IMR-90 (cell line): ENCODE measurements at regions not wholly inside any gene's neighbourhood (a gene's known extent, or its start where the extent isn't known, plus 50 kb on each side); places are given as distances from the start of the nearest gene placed in this dataset.

Source experiments
- ATAC-seq: fragments of 200-7000 bp; cut with Tn5 transposase; 2 replicates; pipeline ENCODE4 v1.9.1; 2020; ENCODE audit warnings: low read depth, mild to moderate bottlenecking, moderate library complexity
- BruUV-seq: library from RNA; stranded (reverse); fragments of 400-500 nt; replicated peaks from 2 replicates; lab custom pipeline; 2021; lab: Mats Ljungman, UMichigan
- CTCF ChIA-PET: fragments of 300-600 bp; formaldehyde crosslinking; extraction: SDS; loops from one replicate; lab custom pipeline; 2021; ENCODE audit warnings: antibody characterized with exemption; lab: Yijun Ruan, JAX
- POLR2A ChIA-PET: fragments of 300-600 bp; sonication (Branson Sonifier 250); formaldehyde crosslinking; loops from one replicate; lab custom pipeline; 2022; ENCODE audit warnings: antibody characterized with exemption; ENCODE audit not compliant: unreplicated experiment; lab: Charles Lee
- DNase-seq: peaks from one replicate; pipeline ENCODE4 v3.0.0; 2013
- H2AFZ ChIP-seq: replicated peaks from 2 replicates; pipeline ENCODE3; 2013; ENCODE audit warnings: low read length, mild to moderate bottlenecking; ENCODE audit not compliant: poor library complexity
- H2AK5ac ChIP-seq: 2 replicates; pipeline ENCODE4 v1.6.1; 2013; ENCODE audit warnings: low read depth, low read length, inconsistent platforms
- H2AK9ac ChIP-seq: replicated peaks from 2 replicates; pipeline ENCODE3; 2013; ENCODE audit warnings: mild to moderate bottlenecking, low read depth, low read length, moderate library complexity; ENCODE audit not compliant: poor library complexity
- H2BK120ac ChIP-seq: 2 replicates; pipeline ENCODE4 v1.6.1; 2013; ENCODE audit warnings: low read depth, low read length, inconsistent platforms
- H2BK15ac ChIP-seq: 3 replicates; pipeline ENCODE4 v1.6.1; 2013; ENCODE audit warnings: low read depth, low read length, inconsistent platforms
- H2BK20ac ChIP-seq: 2 replicates; pipeline ENCODE4 v1.6.1; 2013; ENCODE audit warnings: low read depth, mild to moderate bottlenecking, inconsistent platforms, low read length, moderate library complexity
- H2BK5ac ChIP-seq: 2 replicates; pipeline ENCODE4 v1.6.1; 2013; ENCODE audit warnings: mild to moderate bottlenecking, low read depth, low read length, inconsistent platforms; ENCODE audit not compliant: poor library complexity, severe bottlenecking
- H3K14ac ChIP-seq: replicated peaks from 2 replicates; pipeline ENCODE4 v1.6.1; 2013; ENCODE audit warnings: low read depth, low read length, inconsistent platforms
- H3K18ac ChIP-seq: 2 replicates; pipeline ENCODE4 v1.6.1; 2013; ENCODE audit warnings: low read depth, low read length, control low read depth
- H3K23ac ChIP-seq: 2 replicates; pipeline ENCODE4 v1.6.1; 2013; ENCODE audit warnings: low read depth, low read length, inconsistent platforms
- H3K27ac ChIP-seq: 2 replicates; pipeline ENCODE4 v1.5.1; 2013; ENCODE audit warnings: mild to moderate bottlenecking, control low read depth, low read length; ENCODE audit not compliant: insufficient read depth
- H3K27me3 ChIP-seq: 2 replicates; pipeline ENCODE4 v1.6.1; 2013; ENCODE audit warnings: low read length; ENCODE audit not compliant: control insufficient read depth, insufficient read depth
- H3K36me3 ChIP-seq: 2 replicates; pipeline ENCODE4 v1.6.1; 2013; ENCODE audit warnings: low read length, mixed read lengths; ENCODE audit not compliant: control insufficient read depth, insufficient read depth
- H3K4ac ChIP-seq: 2 replicates; pipeline ENCODE4 v1.6.1; 2013; ENCODE audit warnings: low read depth, low read length, inconsistent platforms
- H3K4me1 ChIP-seq: 2 replicates; pipeline ENCODE4 v1.6.1; 2013; ENCODE audit warnings: low read length, mixed read lengths; ENCODE audit not compliant: control insufficient read depth, insufficient read depth
- H3K4me2 ChIP-seq: 2 replicates; pipeline ENCODE4 v1.6.1; 2013; ENCODE audit warnings: low read depth, mild to moderate bottlenecking, control low read depth, low read length, moderate library complexity
- H3K4me3 ChIP-seq: 2 replicates; pipeline ENCODE4 v1.5.1; 2013; ENCODE audit warnings: low read depth, mild to moderate bottlenecking, control low read depth, low read length, moderate library complexity; ENCODE audit not compliant: insufficient read depth
- H3K56ac ChIP-seq: 2 replicates; pipeline ENCODE4 v1.6.1; 2013; ENCODE audit warnings: low read length, inconsistent platforms; ENCODE audit not compliant: insufficient read depth; ENCODE audit errors: extremely low read depth
- H3K79me1 ChIP-seq, 2 experiments: 2 replicates each; pipeline ENCODE4 v1.6.1; 2013; ENCODE audit warnings: low read length in 2 of 2, inconsistent platforms in 1 of 2, low read depth in 1 of 2
- H3K9ac ChIP-seq: 2 replicates; pipeline ENCODE4 v1.6.1; 2013; ENCODE audit warnings: low read depth, low read length, control low read depth
- H3K9me1 ChIP-seq: 2 replicates; pipeline ENCODE4 v1.6.1; 2013; ENCODE audit warnings: low read length, inconsistent platforms; ENCODE audit not compliant: insufficient read depth
- H3K9me3 ChIP-seq: 2 replicates; pipeline ENCODE4 v1.6.1; 2013; ENCODE audit warnings: low read length; ENCODE audit not compliant: control insufficient read depth, insufficient read depth
- H4K20me1 ChIP-seq: 2 replicates; pipeline ENCODE4 v1.6.1; 2013; ENCODE audit warnings: low read length, inconsistent platforms; ENCODE audit not compliant: insufficient read depth
- H4K5ac ChIP-seq: 2 replicates; pipeline ENCODE4 v1.6.1; 2013; ENCODE audit warnings: mild to moderate bottlenecking, low read depth, low read length, control low read depth
- H4K8ac ChIP-seq, 2 experiments: 2 replicates each; pipeline ENCODE4 v1.6.1; 2013; ENCODE audit warnings: low read depth in 2 of 2, low read length in 2 of 2, control low read depth in 1 of 2, inconsistent platforms in 1 of 2
- H4K91ac ChIP-seq: 2 replicates; pipeline ENCODE4 v1.6.1; 2013; ENCODE audit warnings: low read depth, low read length, inconsistent platforms; ENCODE audit not compliant: insufficient read depth
- MAFK ChIP-seq: IDR thresholded peaks from 2 replicates; pipeline ENCODE4 v1.6.1; 2012; ENCODE audit warnings: low read depth, low read length, improper control_type of control experiment
- MAZ ChIP-seq: IDR thresholded peaks from 2 replicates; pipeline ENCODE4 v1.6.1; 2012; ENCODE audit warnings: low read depth, mild to moderate bottlenecking, low read length, improper control_type of control experiment, moderate library complexity, borderline replicate concordance
- MXI1 ChIP-seq: IDR thresholded peaks from 2 replicates; pipeline ENCODE4 v1.6.1; 2012; ENCODE audit warnings: low read depth, mild to moderate bottlenecking, low read length, moderate library complexity, borderline replicate concordance
- POLR2A ChIP-seq: IDR thresholded peaks from 2 replicates; pipeline ENCODE4 v1.6.1; 2012; ENCODE audit warnings: mild to moderate bottlenecking, low read depth, low read length
- WGBS, 2 experiments: methylation state at CpG; one replicate each; pipeline versions ENCODE4 v1.1.5 to v1.1.7; 2013; ENCODE audit warnings: missing lambda C conversion rate in 2 of 2; ENCODE audit not compliant: insufficient read length in 1 of 2; ENCODE audit errors: extremely low coverage in 2 of 2; 5-methylcytosine and 5-hydroxymethylcytosine counted together
- dilution Hi-C: fragments of 300-500 bp; cut with HindIII; formaldehyde crosslinking; loops from one replicate; pipeline ENCODE4 v1.14.3; 2018; ENCODE audit warnings: low sequenced_read_pairs; ENCODE audit not compliant: unreplicated experiment
- in situ Hi-C: fragments of 300-500 bp; cut with MboI; formaldehyde crosslinking; loops from 3 replicates; pipeline ENCODE4 v1.14.3; 2019; ENCODE audit warnings: low sequenced_read_pairs, inconsistent platforms, mixed read lengths
- intact Hi-C: fragments of 100-400 bp; cut with micrococcal nuclease; formaldehyde crosslinking; loops from 2 replicates; pipeline ENCODE4 v1.10.0; 2022

GRCh38 chr2:8174641-8175257, 507.1 kb upstream of the ID2 start:
- Histone ChIP-seq H3K9me3 (no peaks in the 10 kb centered on the region), H3K56ac (no peak overlapping the region), H3K27me3 (no peaks in the 10 kb centered on the region), H3K79me1 (no peaks in the 10 kb centered on the region), H3K18ac (no peak overlapping the region), H3K23ac (no peak overlapping the region), H2BK120ac (no peak overlapping the region), H2AK5ac (peak overlapping the region; percentile 20; the same call in 1 of the 2 replicates), H3K9me1 (peaks cover 7% of the 10 kb centered on the region; the same call in 1 of the 2 replicates), H2BK5ac (no peak overlapping the region), H2BK20ac (no peak overlapping the region), H4K91ac (no peak overlapping the region), H2AFZ (peak overlapping the region; percentile 56), H3K27ac (no peak overlapping the region), H3K4me1 (peaks cover 7% of the 10 kb centered on the region), H2BK15ac (no peak overlapping the region; the same call in 2 of the 3 replicates), H3K36me3 (no peaks in the 10 kb centered on the region), H3K9ac (no peak overlapping the region), H4K20me1 (no peaks in the 10 kb centered on the region), H2AK9ac (peak overlapping the region; percentile 31), H3K4me3 (no peak overlapping the region), H4K5ac (no peak overlapping the region), H3K4ac (no peak overlapping the region), H3K4me2 (no peak overlapping the region), H3K14ac (no peak overlapping the region), H4K8ac (no peak overlapping the region)
- no peak for DNase-seq
- no peak for ATAC-seq
- ChIA-PET POLR2A (no interaction called here), CTCF (no interaction called here)
- no CpG with 5 or more reads among the region's 6 CpGs for WGBS, 2 experiments
- TF ChIP-seq MAZ, result no peak
- TF ChIP-seq MAFK, result no peak
- no peak for TF ChIP-seq POLR2A
- no peak for TF ChIP-seq MXI1
- dilution Hi-C loops, result no loop called here
- in situ Hi-C loops, result loop anchor here (25.0 kb wide), 1 partner anchor 513 kb away; the partner anchor contains the start of gene ID2
- no TSS peak for BruUV-seq
- intact Hi-C loops, result no loop called here
